OCI-LY1 (cell line): ENCODE measurements at regions not wholly inside any gene's neighbourhood (a gene's known extent, or its start where the extent isn't known, plus 50 kb on each side); places are given as distances from the start of the nearest gene placed in this dataset.
"Not testable (repeated sequence)": the region's sequence is repeated elsewhere in the genome, so short reads cannot be mapped to it uniquely, and the experiment has no call there.

Source experiments
- H2AFZ ChIP-seq: fragments of 200-600 bp; sonication (generic), shearing (Covaris generic); 2 replicates; pipeline ENCODE4 v1.6.0; 2014; ENCODE audit warnings: antibody characterized with exemption, mild to moderate bottlenecking, low read length
- H3F3A ChIP-seq: fragments of 200-600 bp; sonication (generic), shearing (Covaris generic); 2 replicates; pipeline ENCODE4 v1.6.0; 2014; ENCODE audit warnings: mild to moderate bottlenecking, antibody characterized with exemption, low read length, moderate library complexity; ENCODE audit not compliant: insufficient read depth
- H3K27ac ChIP-seq: fragments of 200-600 bp; sonication (generic); 2 replicates; pipeline ENCODE4 v1.5.1; 2014; ENCODE audit warnings: low read length, mixed run types, mild to moderate bottlenecking, low read depth; ENCODE audit not compliant: poor library complexity, severe bottlenecking
- H3K27me3 ChIP-seq: fragments of 200-600 bp; sonication (generic); 2 replicates; pipeline ENCODE4 v1.6.0; 2014; ENCODE audit warnings: antibody characterized with exemption, mild to moderate bottlenecking, low read length, moderate library complexity; ENCODE audit not compliant: insufficient read depth
- H3K36me3 ChIP-seq: fragments of 200-600 bp; sonication (generic); 2 replicates; pipeline ENCODE4 v1.6.1; 2014; ENCODE audit warnings: mild to moderate bottlenecking, antibody characterized with exemption, low read length, moderate library complexity, mixed read lengths; ENCODE audit not compliant: insufficient read depth
- H3K4me1 ChIP-seq: fragments of 200-600 bp; sonication (generic); 2 replicates; pipeline ENCODE4 v1.5.1; 2014; ENCODE audit warnings: mild to moderate bottlenecking, low read length, moderate library complexity; ENCODE audit not compliant: insufficient read depth, severe bottlenecking
- H3K4me2 ChIP-seq: fragments of 200-600 bp; sonication (generic), shearing (Covaris generic); 2 replicates; pipeline ENCODE4 v1.6.1; 2014; ENCODE audit warnings: low read length
- H3K4me3 ChIP-seq: fragments of 200-600 bp; sonication (generic); 2 replicates; pipeline ENCODE4 v1.5.1; 2014; ENCODE audit warnings: low read length, low read depth, mild to moderate bottlenecking, mixed read lengths; ENCODE audit not compliant: poor library complexity, severe bottlenecking
- H3K79me2 ChIP-seq: fragments of 200-600 bp; shearing (Covaris generic); 2 replicates; pipeline ENCODE4 v1.6.1; 2016; ENCODE audit warnings: mixed run types, low read length, mixed read lengths; ENCODE audit not compliant: insufficient read depth
- H3K9ac ChIP-seq: fragments of 200-600 bp; sonication (generic), shearing (Covaris generic); 2 replicates; pipeline ENCODE4 v1.6.1; 2014; ENCODE audit warnings: mild to moderate bottlenecking, low read length, mixed read lengths
- H3K9me2 ChIP-seq: fragments of 200-600 bp; sonication (generic), shearing (Covaris generic); 2 replicates; pipeline ENCODE4 v1.6.1; 2014; ENCODE audit warnings: low read depth, mild to moderate bottlenecking, low read length, mixed read lengths
- H3K9me3 ChIP-seq: fragments of 200-600 bp; shearing (Covaris generic); 2 replicates; pipeline ENCODE4 v1.6.1; 2014; ENCODE audit warnings: low read length, mixed read lengths
- H4K20me1 ChIP-seq: fragments of 200-600 bp; sonication (generic), shearing (Covaris generic); 2 replicates; pipeline ENCODE4 v1.6.0; 2016; ENCODE audit warnings: mild to moderate bottlenecking, low read length; ENCODE audit not compliant: insufficient read depth
- EZH2 ChIP-seq: fragments of 200-600 bp; sonication (generic), shearing (Covaris generic); IDR thresholded peaks from 2 replicates; pipeline ENCODE4 v1.8.0; 2017; ENCODE audit warnings: borderline replicate concordance, mixed run types, mild to moderate bottlenecking, antibody characterized with exemption, low read length, moderate library complexity, mixed read lengths
- TF ChIP-seq, protein P1 (sequence below): fragments of 200-600 bp; sonication (generic), shearing (Covaris generic); IDR thresholded peaks from 2 replicates; pipeline ENCODE4 v1.5.1; 2017; ENCODE audit warnings: mild to moderate bottlenecking, antibody characterized with exemption, low read length, moderate library complexity, mixed read lengths

DNA sequence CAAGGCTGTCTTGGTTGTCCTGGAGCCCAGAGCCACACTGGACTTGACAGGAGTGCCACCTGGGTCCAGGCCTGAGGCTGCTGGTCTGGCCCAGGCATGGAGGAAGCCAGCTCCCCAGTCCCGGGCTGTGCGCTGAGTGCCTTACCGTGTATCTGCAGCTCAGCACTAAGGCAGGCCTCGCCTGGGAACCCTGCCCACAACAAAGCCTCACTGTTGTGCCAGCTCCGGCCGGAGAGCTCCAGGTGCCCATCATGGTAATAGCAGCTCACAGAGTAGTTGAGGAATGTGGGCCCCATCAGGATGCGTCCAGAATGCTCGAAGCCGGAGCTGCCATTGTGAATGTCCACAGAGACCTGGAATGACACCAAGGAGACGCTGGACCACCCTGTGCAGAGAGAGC lies 72.2 kb downstream of the RMI2 start:
- TF ChIP-seq, protein P1, sequence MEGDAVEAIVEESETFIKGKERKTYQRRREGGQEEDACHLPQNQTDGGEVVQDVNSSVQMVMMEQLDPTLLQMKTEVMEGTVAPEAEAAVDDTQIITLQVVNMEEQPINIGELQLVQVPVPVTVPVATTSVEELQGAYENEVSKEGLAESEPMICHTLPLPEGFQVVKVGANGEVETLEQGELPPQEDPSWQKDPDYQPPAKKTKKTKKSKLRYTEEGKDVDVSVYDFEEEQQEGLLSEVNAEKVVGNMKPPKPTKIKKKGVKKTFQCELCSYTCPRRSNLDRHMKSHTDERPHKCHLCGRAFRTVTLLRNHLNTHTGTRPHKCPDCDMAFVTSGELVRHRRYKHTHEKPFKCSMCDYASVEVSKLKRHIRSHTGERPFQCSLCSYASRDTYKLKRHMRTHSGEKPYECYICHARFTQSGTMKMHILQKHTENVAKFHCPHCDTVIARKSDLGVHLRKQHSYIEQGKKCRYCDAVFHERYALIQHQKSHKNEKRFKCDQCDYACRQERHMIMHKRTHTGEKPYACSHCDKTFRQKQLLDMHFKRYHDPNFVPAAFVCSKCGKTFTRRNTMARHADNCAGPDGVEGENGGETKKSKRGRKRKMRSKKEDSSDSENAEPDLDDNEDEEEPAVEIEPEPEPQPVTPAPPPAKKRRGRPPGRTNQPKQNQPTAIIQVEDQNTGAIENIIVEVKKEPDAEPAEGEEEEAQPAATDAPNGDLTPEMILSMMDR: no peak
- H3K36me3 ChIP-seq: no peaks in the 10 kb centered on the region
- no peaks in the 10 kb centered on the region for H3K9me2 ChIP-seq
- H3K79me2 ChIP-seq: no peaks in the 10 kb centered on the region
- H3F3A ChIP-seq: no peaks in the 10 kb centered on the region
- peaks cover 4% of the 10 kb centered on the region; the same call in 1 of the 2 replicates for H3K27me3 ChIP-seq
- no peak overlapping the region for H3K9ac ChIP-seq
- no peaks in the 10 kb centered on the region for H3K9me3 ChIP-seq
- H3K4me2 ChIP-seq: no peak overlapping the region
- H3K27ac ChIP-seq: no peak overlapping the region
- no peaks in the 10 kb centered on the region for H3K4me1 ChIP-seq
- no peaks in the 10 kb centered on the region for H4K20me1 ChIP-seq
- no peak overlapping the region for H2AFZ ChIP-seq
- no peak overlapping the region for H3K4me3 ChIP-seq

DNA sequence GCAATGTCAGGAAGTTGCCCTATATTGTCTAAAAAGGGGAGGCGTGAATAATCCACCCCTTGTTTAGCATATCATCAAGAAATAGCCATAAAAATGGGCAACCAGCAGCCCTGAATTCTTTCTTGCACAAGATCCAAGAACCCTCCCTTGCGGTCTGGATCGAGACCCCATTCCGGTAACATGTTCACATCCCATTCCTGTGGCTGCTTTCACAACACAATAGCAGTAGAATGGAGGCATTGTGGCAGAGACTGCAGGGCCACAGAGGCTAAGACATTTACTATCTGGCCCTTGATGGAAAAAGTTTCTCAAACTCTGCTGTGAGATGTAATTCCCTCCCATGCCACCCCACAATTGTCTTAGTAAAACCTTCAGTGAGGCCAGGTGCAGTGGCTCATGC lies 73.2 kb downstream of the RMI2 start:
- Histone ChIP-seq H3K4me3 (no peak overlapping the region), H3K27ac (no peak overlapping the region), H3K79me2 (no peaks in the 10 kb centered on the region), H3K4me2 (no peak overlapping the region), H3F3A (no peaks in the 10 kb centered on the region), H3K36me3 (no peaks in the 10 kb centered on the region), H3K9me3 (no peaks in the 10 kb centered on the region), H2AFZ (no peak overlapping the region), H3K27me3 (peaks cover 4% of the 10 kb centered on the region; the same call in 1 of the 2 replicates), H3K9me2 (no peaks in the 10 kb centered on the region), H3K9ac (no peak overlapping the region), H4K20me1 (no peaks in the 10 kb centered on the region), H3K4me1 (no peaks in the 10 kb centered on the region)
- TF ChIP-seq EZH2: no peak
- TF ChIP-seq, protein P1: no peak

DNA sequence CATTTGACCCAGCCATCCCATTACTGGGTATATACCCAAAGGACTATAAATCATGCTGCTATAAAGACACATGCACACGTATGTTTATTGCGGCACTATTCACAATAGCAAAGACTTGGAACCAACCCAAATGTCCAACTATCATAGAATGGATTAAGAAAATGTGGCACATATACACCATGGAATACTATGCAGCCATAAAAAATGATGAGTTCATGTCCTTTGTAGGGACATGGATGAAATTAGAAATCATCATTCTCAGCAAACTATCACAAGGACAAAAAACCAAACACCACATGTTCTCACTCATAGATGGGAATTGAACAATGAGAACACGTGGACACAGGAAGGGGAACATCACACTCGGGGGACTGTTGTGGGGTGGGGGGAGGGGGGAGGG lies 74.8 kb downstream of the RMI2 start:
- H3K27ac ChIP-seq, H3K9ac ChIP-seq, H3K4me3 ChIP-seq, H3F3A ChIP-seq, H3K79me2 ChIP-seq, H2AFZ ChIP-seq, H3K36me3 ChIP-seq, H3K9me2 ChIP-seq, H3K4me1 ChIP-seq, H3K27me3 ChIP-seq, H3K9me3 ChIP-seq, H4K20me1 ChIP-seq, H3K4me2 ChIP-seq: not testable (repeated sequence)

DNA sequence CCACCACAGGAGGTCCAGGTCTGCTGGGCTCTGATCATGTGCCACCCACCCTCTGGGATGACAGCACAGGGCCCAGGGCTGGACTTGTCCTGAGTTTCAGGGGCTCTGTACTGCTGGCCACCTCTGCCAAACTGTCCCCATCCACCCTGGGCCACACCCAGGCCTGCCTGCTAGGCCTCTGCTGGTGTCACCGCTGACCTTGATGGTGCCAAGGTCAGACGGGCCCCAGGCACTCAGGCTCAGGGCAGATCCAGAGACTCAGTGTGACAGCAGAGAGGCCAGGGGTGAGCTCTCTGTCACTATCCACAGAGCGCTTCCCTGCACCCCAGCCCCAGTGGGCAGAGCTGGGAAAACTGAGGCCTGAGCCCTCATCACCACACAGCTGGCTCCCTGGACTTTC lies 75.6 kb downstream of the RMI2 start:
- no peaks in the 10 kb centered on the region for H3K4me1 ChIP-seq

More for the DNA sequence above, 75.6 kb downstream of the RMI2 start:
- H3K9me3 ChIP-seq: no peaks in the 10 kb centered on the region
- H3K9me2 ChIP-seq: no peaks in the 10 kb centered on the region
- H4K20me1 ChIP-seq: no peaks in the 10 kb centered on the region
- H3K27ac ChIP-seq: no peak overlapping the region
- no peaks in the 10 kb centered on the region for H3F3A ChIP-seq
- no peak overlapping the region for H3K9ac ChIP-seq
- no peak for TF ChIP-seq EZH2
- TF ChIP-seq, protein P1: no peak
- no peak overlapping the region for H3K4me3 ChIP-seq
- H2AFZ ChIP-seq: no peak overlapping the region
- no peaks in the 10 kb centered on the region for H3K36me3 ChIP-seq
- no peak overlapping the region for H3K4me2 ChIP-seq
- no peaks in the 10 kb centered on the region for H3K79me2 ChIP-seq
- peaks cover 4% of the 10 kb centered on the region; the same call in 1 of the 2 replicates for H3K27me3 ChIP-seq
